PFSK-1 (cell line): ENCODE measurements at regions not wholly inside any gene's neighbourhood (a gene's known extent, or its start where the extent isn't known, plus 50 kb on each side); places are given as distances from the start of the nearest gene placed in this dataset.

Experiments used
- POLR2AphosphoS5 ChIP-seq: IDR thresholded peaks from 2 replicates; pipeline ENCODE4 v1.6.1; 2012; ENCODE audit warnings: low read depth, mild to moderate bottlenecking, control low read depth, low read length, moderate library complexity
- TAF1 ChIP-seq: IDR thresholded peaks from 2 replicates; pipeline ENCODE4 v1.6.1; 2012; ENCODE audit warnings: low read length, control low read depth, borderline replicate concordance; ENCODE audit not compliant: insufficient read depth
- TF ChIP-seq, protein P1 (sequence below), 2 experiments: IDR thresholded peaks; 2 replicates each; pipeline versions ENCODE4 v1.6.1 to v1.8.0; 2011 to 2012; ENCODE audit warnings: low read depth in 2 of 2, low read length in 2 of 2, control low read depth in 1 of 2, inconsistent platforms in 1 of 2, mild to moderate bottlenecking in 1 of 2, moderate library complexity in 1 of 2; ENCODE audit not compliant: insufficient read depth in 1 of 2

DNA sequence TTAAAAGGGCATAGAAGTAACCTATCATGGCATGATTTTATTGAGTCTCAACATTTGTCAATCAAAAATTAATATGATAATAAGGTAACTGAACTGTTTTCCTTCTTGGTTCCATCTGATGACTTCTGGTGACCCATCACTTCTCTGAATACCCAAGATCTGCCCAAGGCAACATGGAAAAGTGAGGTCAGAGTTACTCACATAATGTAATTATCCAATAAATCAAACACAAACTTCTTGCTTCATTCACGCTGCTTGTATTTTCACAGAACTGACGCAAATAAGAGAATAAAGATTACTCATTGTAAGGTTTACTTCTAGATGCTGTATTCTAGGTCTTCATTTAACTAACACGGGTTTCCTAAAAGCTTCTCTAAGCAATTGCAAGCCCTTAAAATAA is 361.6 kb downstream of the RBM26 start:
- TF ChIP-seq POLR2AphosphoS5 (no peak), TAF1 (no peak)
- TF ChIP-seq, protein P1, sequence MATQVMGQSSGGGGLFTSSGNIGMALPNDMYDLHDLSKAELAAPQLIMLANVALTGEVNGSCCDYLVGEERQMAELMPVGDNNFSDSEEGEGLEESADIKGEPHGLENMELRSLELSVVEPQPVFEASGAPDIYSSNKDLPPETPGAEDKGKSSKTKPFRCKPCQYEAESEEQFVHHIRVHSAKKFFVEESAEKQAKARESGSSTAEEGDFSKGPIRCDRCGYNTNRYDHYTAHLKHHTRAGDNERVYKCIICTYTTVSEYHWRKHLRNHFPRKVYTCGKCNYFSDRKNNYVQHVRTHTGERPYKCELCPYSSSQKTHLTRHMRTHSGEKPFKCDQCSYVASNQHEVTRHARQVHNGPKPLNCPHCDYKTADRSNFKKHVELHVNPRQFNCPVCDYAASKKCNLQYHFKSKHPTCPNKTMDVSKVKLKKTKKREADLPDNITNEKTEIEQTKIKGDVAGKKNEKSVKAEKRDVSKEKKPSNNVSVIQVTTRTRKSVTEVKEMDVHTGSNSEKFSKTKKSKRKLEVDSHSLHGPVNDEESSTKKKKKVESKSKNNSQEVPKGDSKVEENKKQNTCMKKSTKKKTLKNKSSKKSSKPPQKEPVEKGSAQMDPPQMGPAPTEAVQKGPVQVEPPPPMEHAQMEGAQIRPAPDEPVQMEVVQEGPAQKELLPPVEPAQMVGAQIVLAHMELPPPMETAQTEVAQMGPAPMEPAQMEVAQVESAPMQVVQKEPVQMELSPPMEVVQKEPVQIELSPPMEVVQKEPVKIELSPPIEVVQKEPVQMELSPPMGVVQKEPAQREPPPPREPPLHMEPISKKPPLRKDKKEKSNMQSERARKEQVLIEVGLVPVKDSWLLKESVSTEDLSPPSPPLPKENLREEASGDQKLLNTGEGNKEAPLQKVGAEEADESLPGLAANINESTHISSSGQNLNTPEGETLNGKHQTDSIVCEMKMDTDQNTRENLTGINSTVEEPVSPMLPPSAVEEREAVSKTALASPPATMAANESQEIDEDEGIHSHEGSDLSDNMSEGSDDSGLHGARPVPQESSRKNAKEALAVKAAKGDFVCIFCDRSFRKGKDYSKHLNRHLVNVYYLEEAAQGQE (IDR thresholded peaks at IDR 0.05; ENCODE audit: insufficient read depth in 1 of 2, low read depth in 2 of 2, low read length in 2 of 2) = no peak
